ENCODE measurements at regions not wholly inside any gene's neighbourhood (a gene's known extent, or its start where the extent isn't known, plus 50 kb on each side); places are given as distances from the start of the nearest gene placed in this dataset.

GRCh38 chr13:56869671-56870070, 271.0 kb upstream of the PRR20A start:
- TF ChIP-seq POLR2A (IDR thresholded peaks at IDR 0.05) (no peak), CTCF (IDR thresholded peaks at IDR 0.05) (no peak)

Data from Peyer's patch (tissue), 4 donors.